Pulmonary artery endothelial cell (primary cell): ENCODE measurements at regions not wholly inside any gene's neighbourhood (a gene's known extent, or its start where the extent isn't known, plus 50 kb on each side); places are given as distances from the start of the nearest gene placed in this dataset.
"Not testable (repeated sequence)": the region's sequence is repeated elsewhere in the genome, so short reads cannot be mapped to it uniquely, and the experiment has no call there.

Source experiments
- DNase-seq: peaks from one replicate; pipeline ENCODE4 v3.0.0-alpha.2; 2011; ENCODE audit warnings: low read depth, low spot score

DNA sequence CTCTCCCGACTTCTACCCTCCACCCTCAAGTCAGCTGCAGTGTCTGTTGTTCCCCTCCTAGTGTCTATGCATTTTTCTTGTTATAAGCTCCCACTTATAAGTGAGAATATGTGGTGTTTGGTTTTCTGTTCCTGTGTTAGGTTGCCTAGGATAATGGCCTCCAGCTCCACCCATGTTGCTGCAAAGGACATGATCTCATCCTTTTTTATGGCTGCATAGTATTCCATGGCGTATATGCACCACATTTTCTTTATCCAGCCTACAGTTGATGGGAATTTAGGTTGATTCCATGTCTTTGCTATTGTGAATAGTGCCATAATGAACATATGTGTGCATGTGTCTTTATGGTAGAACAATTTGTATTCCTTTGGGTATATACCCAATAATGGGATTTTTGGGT, 80.7 kb downstream of the SPTSSA start:
- not testable (repeated sequence) for DNase-seq

DNA sequence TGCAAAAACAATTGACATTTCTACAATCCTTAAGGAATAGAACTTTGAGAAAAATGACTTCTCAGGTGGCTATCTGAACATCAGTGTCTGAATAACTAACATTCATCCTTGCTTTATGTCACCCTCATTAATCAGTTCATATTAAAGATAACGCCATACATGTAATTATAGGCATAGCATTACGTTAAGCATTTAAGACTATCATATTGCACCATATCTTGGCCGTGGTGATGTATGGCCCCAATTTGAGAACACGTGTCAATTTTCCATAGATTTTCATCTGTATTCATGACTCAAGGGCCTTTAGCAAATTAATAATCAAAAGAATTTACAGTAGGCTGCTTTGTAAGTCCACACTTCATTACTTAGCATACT, 81.6 kb downstream of the SPTSSA start:
- no peak for DNase-seq

- DNase-seq = no peak
These were observed 82.1 kb downstream of the SPTSSA start for GRCh38 chr14:34379816-34380470.

DNA sequence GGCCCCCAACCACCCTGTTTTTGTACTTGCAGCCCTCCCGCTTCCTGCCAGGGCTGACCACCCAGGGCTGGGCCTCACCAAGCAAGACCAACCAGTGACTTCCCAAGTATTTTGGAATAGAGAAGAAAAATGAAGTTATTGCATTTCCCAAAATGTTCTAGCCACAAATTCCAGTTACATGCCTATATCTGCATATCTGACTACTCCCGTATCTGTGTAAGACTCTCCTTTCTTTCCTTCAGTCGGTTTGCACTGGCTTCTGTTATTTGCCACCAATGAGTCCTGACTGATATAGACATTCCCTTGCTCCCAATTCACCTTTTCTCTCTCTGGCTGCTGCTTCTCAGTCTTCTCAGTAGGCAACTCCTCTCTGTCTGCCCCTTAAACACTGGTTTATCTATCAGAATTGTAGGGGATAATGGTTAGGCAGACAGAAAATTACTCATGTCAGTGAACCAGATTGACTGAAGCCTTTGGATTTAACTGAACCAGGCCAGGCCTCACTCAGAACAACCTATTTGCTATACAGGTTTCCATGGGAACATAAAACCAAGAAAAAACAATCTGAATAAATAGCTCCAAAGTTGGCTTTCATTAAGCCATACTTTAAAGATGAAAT, 85.3 kb downstream of the SPTSSA start:
- no peak for DNase-seq

GRCh38 chr14:34374998-34375740, 86.9 kb downstream of the SPTSSA start:
- no peak for DNase-seq

DNA sequence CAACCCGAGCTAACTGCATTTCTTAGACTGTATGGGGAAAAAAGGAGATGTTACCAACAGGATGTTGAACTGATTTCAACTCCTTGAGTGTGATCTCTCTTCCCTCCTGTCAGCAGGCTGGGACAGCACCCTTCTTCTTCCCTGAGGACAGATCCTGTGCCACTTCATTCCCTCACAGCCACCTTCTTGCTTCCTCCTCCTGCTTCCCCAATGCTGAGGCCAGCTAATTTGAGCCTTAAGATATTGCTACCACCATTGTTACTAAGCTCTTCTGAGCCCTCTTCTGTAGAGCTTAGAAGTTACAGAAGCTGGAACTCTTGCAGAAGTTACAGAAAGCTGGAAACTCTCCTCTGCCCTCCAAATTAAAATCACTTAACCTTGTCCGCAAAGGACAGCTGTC, 88.8 kb downstream of the SPTSSA start:
- DNase-seq = no peak

DNA sequence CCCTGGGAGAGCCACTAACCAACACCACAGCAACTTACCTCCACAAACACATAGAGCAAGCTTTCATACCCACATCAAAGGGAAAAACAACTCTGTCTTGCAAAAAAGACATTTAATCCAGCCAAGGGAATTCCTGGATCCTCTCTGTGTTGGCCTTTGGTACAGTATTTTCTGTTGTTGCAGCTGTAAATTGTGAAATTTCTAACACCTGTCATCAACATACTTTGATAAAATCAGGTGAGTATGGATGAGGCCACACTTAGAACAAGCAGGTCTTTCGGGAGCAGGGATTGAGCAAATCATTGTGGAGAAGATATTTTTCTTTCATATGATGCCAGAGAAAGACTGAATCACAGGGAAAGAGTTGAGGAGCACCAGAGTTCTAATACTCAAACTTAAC, 89.3 kb downstream of the SPTSSA start:
- no peak for DNase-seq

DNA sequence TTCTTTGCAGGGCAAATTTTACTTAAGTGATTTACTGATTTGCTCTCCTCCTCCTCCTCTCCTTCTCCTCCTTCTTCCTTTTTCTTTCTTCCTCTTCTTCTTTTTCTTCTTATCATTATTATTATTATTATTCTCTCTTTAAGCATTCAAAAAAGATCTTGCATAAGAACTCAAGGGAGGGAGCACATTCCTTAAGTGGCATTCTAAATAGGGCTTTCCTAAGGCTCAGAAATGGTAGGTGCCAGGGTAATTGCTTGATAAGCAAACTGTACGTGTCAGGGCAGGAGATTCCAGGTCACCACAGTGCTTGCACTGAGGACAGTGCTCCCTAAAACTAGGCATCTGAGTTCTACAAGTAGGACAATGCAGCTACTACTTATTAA, 92.4 kb downstream of the SPTSSA start:
- no peak for DNase-seq

GRCh38 chr14:34368971-34369647, 92.9 kb downstream of the SPTSSA start:
- no peak for DNase-seq

GRCh38 chr14:34368115-34368970, 93.7 kb downstream of the SPTSSA start:
- no peak for DNase-seq

DNA sequence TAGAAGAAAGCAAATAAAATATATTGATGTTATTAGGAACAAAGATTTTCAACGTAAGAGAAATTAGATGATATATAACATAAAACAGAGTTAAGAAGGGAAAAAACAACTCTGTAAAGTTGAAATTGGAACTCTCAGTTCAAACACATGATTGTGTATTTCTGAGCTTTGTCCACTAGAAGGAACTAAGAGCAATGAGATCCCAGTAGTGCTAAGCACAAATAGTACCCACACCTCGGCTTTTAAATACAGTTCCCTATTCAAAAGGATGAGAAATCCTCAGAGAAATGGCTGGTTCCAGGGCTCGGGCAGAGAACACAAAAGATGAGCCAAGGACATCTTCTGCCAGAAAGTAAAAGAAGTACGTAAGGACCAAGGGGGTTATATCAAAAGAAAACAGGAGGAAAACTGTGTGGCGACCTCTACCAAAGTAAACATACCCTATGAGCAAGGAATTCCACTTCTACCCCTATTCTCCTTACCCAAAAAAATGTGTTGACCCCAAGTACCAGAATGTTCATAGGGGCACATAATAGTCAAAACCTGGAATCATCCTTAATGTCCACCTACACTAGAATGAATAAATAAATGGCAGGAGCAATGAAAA, 96.6 kb downstream of the SPTSSA start:
- no peak for DNase-seq

DNA sequence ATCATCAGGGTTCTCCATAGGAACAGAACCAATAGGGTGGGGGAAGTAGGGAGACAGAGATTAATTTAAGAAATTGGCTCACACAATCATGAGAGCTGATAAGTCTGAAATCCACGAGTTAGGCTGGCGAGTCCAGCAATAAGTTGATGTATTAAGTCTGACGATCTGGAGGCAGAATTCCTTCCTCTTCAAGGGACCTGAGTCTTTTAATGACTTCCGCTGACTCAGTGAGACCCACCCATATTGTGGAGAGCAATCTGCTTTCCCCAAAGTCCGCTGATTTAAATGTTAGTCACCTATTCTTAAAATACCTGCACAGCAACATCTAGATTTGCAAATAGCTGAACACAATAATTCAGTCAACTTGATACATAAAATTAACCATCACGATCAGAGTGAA, 97.8 kb downstream of the SPTSSA start:
- DNase-seq = no peak

DNA sequence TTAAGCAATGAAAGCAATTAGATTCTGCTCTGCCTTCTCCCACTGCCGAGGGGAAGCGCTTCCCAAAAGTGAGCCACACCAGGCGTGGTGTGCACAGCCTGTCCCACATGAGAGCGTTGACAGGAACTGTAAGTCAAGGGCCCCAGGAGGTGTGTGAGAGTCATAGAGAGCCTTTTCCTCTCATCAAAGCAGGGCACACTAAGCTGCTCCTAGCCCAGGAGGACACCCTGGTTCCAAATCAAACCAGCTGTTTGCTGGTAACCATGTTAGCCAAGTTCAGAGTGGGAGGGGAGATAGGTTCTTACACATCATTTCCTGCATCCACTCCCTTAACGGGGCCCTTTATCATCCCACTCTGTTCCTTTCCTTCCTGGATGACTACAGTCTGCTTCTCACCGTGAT, 98.3 kb downstream of the SPTSSA start:
- DNase-seq = no peak

DNA sequence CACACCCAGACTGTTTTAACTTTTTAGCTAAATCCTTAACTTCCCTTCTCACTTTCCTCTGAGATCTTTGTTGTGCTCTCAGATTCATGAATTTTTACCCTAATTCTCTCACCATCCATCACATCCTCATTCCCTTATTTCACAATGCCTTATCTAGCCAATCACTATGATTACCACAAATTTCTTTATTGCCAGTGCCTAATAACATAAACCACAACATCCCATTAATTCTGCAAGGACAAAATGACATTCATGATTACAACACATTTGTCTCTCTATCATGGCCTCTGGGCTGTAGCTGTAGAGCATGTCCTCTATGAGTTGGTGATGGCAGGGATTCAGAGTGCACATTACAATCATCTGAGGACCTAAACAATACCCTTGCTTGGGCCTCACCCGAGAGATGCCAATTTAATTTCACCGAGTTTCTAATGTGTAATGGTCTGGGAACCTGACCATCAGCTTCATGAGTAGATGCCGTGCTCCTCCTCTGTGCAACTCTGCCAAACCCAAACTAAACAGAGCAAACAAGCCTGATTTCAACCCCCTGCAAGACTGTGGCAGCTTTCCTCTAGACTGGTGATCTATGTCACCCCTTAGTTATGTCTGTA, 99.3 kb downstream of the SPTSSA start:
- no peak for DNase-seq

- no peak for DNase-seq
These were observed 100.5 kb downstream of the SPTSSA start for GRCh38 chr14:34361504-34362011.

- DNase-seq = no peak
These were observed 102.5 kb downstream of the SPTSSA start for GRCh38 chr14:34359420-34360117.

DNA sequence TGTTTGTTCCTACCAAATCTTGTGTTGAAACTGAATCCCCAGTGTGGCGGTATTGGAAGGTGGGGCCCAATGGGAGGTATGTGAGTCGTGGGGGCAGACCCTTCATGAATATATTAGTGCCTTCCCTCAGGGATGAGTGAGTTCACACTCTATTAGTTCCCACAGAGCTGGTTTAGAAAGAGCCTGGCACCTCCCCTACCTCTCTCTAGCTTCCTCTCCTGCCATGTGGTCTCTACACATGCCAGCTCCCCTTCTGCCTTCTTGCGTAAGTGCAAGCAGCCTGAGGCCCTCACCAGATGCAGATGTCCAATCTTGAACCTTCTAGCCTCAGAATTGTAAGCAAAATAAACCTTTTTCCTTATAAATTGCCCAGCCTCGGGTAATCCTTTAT, 105.8 kb downstream of the SPTSSA start:
- no peak for DNase-seq

DNA sequence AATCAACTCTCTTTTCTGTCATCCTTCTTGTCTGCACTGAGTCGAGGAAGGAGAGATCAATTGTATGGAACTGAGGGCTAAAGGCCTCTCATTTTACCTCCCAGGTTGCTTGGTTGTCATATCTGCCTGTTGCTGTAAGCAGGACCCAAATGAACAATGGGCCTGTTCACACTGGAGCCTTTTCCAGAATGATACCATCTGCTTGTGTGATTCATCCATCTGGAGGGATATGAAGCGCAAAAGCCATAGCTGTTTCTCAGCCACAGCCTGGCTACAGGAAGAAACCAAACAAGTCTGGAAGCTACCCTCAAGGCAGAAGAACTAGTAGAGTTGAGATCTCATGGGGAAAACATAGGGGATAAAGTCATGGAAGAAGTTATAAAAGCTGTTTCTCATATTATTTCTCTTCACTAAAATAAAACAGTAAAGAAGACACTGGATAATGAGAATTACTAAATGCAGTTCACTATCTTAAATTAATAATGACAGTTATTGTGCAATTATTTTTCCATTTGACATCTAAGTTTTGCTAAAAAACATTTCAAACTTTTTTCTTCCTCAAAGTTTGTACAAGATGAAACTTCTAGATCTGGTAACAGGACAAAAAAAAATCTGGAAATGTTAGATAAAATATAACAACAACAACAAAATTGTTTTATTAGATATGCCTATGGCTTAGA, 106.3 kb downstream of the SPTSSA start:
- peak; percentile 2 for DNase-seq

- no peak for DNase-seq
These were observed 107.5 kb downstream of the SPTSSA start for GRCh38 chr14:34354556-34354955.
